PC-3 (cell line): ENCODE measurements at regions not wholly inside any gene's neighbourhood (a gene's known extent, or its start where the extent isn't known, plus 50 kb on each side); places are given as distances from the start of the nearest gene placed in this dataset.

Experiments
- ATAC-seq: fragments of 200-7000 bp; cut with Tn5 transposase; 2 replicates; pipeline ENCODE4 v1.9.1; 2020; ENCODE audit warnings: mild to moderate bottlenecking, moderate library complexity
- BruUV-seq: library from RNA; stranded (reverse); fragments of 400-500 nt; replicated peaks from 2 replicates; lab custom pipeline; 2021; lab: Mats Ljungman, UMichigan
- CTCF ChIA-PET: fragments of 300-600 bp; sonication (Branson Sonifier 250); formaldehyde crosslinking; loops from one replicate; lab custom pipeline; 2022; ENCODE audit warnings: antibody characterized with exemption; lab: Charles Lee
- POLR2A ChIA-PET: fragments of 300-600 bp; sonication (Branson Sonifier 250); formaldehyde crosslinking; loops from one replicate; lab custom pipeline; 2022; ENCODE audit warnings: antibody characterized with exemption; ENCODE audit not compliant: unreplicated experiment; lab: Charles Lee
- DNase-seq: peaks from one replicate; pipeline ENCODE4 v3.0.0-alpha.2; 2015
- H2AFZ ChIP-seq: fragments of 300-600 bp; sonication (generic); 2 replicates; pipeline ENCODE4 v1.6.0; 2016; ENCODE audit warnings: antibody characterized with exemption, low read length
- H3F3A ChIP-seq: fragments of 300-600 bp; sonication (generic); one replicate; pipeline ENCODE4 v1.6.0; 2017; ENCODE audit warnings: antibody characterized with exemption, low read length, control low read depth, mild to moderate bottlenecking; ENCODE audit not compliant: unreplicated experiment
- H3K27ac ChIP-seq: fragments of 300-600 bp; sonication (generic); 2 replicates; pipeline ENCODE4 v1.5.1; 2016; ENCODE audit warnings: mild to moderate bottlenecking, low read length
- H3K27me3 ChIP-seq: fragments of 300-600 bp; sonication (generic); 2 replicates; pipeline ENCODE4 v1.6.1; 2016; ENCODE audit warnings: low read length, mixed read lengths
- H3K36me3 ChIP-seq: fragments of 300-600 bp; sonication (generic); 2 replicates; pipeline ENCODE4 v1.6.1; 2016; ENCODE audit warnings: low read depth, mixed run types, low read length, mixed read lengths
- H3K4me1 ChIP-seq: fragments of 300-600 bp; sonication (generic); 2 replicates; pipeline ENCODE4 v1.5.1; 2016; ENCODE audit warnings: low read length; ENCODE audit not compliant: insufficient read depth
- H3K4me2 ChIP-seq: fragments of 300-600 bp; sonication (generic); 2 replicates; pipeline ENCODE4 v1.6.0; 2016; ENCODE audit warnings: low read length
- H3K4me3 ChIP-seq: fragments of 300-600 bp; sonication (generic); 2 replicates; pipeline ENCODE4 v1.5.1; 2016; ENCODE audit warnings: mild to moderate bottlenecking, low read length, mixed read lengths
- H3K79me2 ChIP-seq: fragments of 300-600 bp; sonication (generic); 2 replicates; pipeline ENCODE4 v1.6.1; 2017; ENCODE audit warnings: low read length, mixed read lengths
- H3K9ac ChIP-seq: fragments of 300-600 bp; sonication (generic); 2 replicates; pipeline ENCODE4 v1.6.0; 2016; ENCODE audit warnings: mild to moderate bottlenecking, low read length
- H3K9me2 ChIP-seq: fragments of 300-600 bp; sonication (generic); replicated peaks from 2 replicates; pipeline ENCODE4 v1.6.1; 2016; ENCODE audit warnings: mixed run types, low read length, mixed read lengths
- H3K9me3 ChIP-seq: fragments of 300-600 bp; sonication (generic); 2 replicates; pipeline ENCODE4 v1.6.1; 2016; ENCODE audit warnings: low read length, mixed read lengths
- H4K20me1 ChIP-seq: fragments of 300-600 bp; sonication (generic); 2 replicates; pipeline ENCODE4 v1.6.1; 2016; ENCODE audit warnings: low read length, mixed read lengths
- CTCF ChIP-seq: fragments of 300-600 bp; sonication (generic); conservative IDR thresholded peaks from 2 replicates; pipeline ENCODE4 v1.5.1; 2017; ENCODE audit warnings: antibody characterized with exemption, low read depth, mild to moderate bottlenecking, low read length
- EZH2 ChIP-seq: fragments of 300-600 bp; sonication (generic); IDR thresholded peaks from one replicate; pipeline ENCODE4 v1.6.1; 2017; ENCODE audit warnings: antibody characterized with exemption, mild to moderate bottlenecking, low read length; ENCODE audit not compliant: unreplicated experiment
- EZH2phosphoT487 ChIP-seq: fragments of 300-600 bp; sonication (generic); IDR thresholded peaks from 2 replicates; pipeline ENCODE4 v1.6.1; 2018; ENCODE audit warnings: mild to moderate bottlenecking, antibody characterized with exemption, low read length, borderline replicate concordance
- intact Hi-C: fragments of 100-400 bp; cut with micrococcal nuclease; formaldehyde crosslinking; loops from 2 replicates; pipeline ENCODE4 v1.9.0; 2023

GRCh38 chr2:168336786-168337388 lies 89.5 kb upstream of the STK39 start:
- Histone ChIP-seq H3K4me2 (peak overlapping the region; percentile 29; the same call in 1 of the 2 replicates), H3K9ac (no peak overlapping the region), H2AFZ (peak overlapping the region; percentile 61), H4K20me1 (no peaks in the 10 kb centered on the region), H3K9me2 (no peaks in the 10 kb centered on the region), H3K27me3 (no peaks in the 10 kb centered on the region), H3K4me1 (peaks cover 4% of the 10 kb centered on the region), H3K4me3 (no peak overlapping the region), H3K9me3 (no peaks in the 10 kb centered on the region), H3F3A (no peaks in the 10 kb centered on the region), H3K36me3 (no peaks in the 10 kb centered on the region), H3K27ac (no peak overlapping the region), H3K79me2 (no peaks in the 10 kb centered on the region)
- TF ChIP-seq CTCF (peak; percentile 89), EZH2phosphoT487 (no peak)
- DNase-seq: peak; percentile 92
- BruUV-seq: no TSS peak
- intact Hi-C loops: loop anchor here (2.0 to 5.0 kb wide), 3 partner anchors 84 to 220 kb away; no protein-coding TSS in a partner anchor
- ATAC-seq: peak; percentile 96
- ChIA-PET CTCF (interaction anchor here (0.6 to 1.1 kb wide), 11 partner anchors 18 to 1268 kb away, joined by 3 to 6 read pairs (median 3); partner anchors contain the start of gene STK39), POLR2A (interaction anchor here (0.7 kb wide), 1 partner anchor 147 kb away, joined by 3 read pairs; no protein-coding TSS in a partner anchor)

- Histone ChIP-seq H3K79me2 (no peaks in the 10 kb centered on the region), H4K20me1 (no peaks in the 10 kb centered on the region), H3K36me3 (no peaks in the 10 kb centered on the region), H3K27ac (no peak overlapping the region), H3K9me2 (no peaks in the 10 kb centered on the region), H3K9me3 (no peaks in the 10 kb centered on the region), H2AFZ (no peak overlapping the region), H3K27me3 (no peaks in the 10 kb centered on the region), H3K4me1 (peaks cover 5% of the 10 kb centered on the region), H3K9ac (no peak overlapping the region), H3K4me2 (no peak overlapping the region), H3F3A (no peaks in the 10 kb centered on the region), H3K4me3 (no peak overlapping the region)
- ATAC-seq (peak; percentile 29), DNase-seq (peak; percentile 40)
- intact Hi-C loops: loop anchor here (5.0 kb wide), 1 partner anchor 221 kb away; no protein-coding TSS in a partner anchor
- ChIA-PET POLR2A (no interaction called here), CTCF (no interaction called here)
- TF ChIP-seq EZH2phosphoT487 (no peak), EZH2 (no peak), CTCF (no peak)
- BruUV-seq: no TSS peak
These were observed 90.9 kb upstream of the STK39 start for GRCh38 chr2:168338292-168338691.

- DNase-seq (no peak), ATAC-seq (0 out of 2 replicates have a peak, but pooled peaks have one; percentile 21)
- CTCF ChIA-PET: no interaction called here
- no peak overlapping the region for H3K9ac ChIP-seq
- H3K4me3 ChIP-seq: no peak overlapping the region
- no peak overlapping the region for H2AFZ ChIP-seq
- intact Hi-C loops: loop anchor here (5.0 kb wide), 1 partner anchor 222 kb away; no protein-coding TSS in a partner anchor
- no peaks in the 10 kb centered on the region for H3K79me2 ChIP-seq
- H3K4me1 ChIP-seq: peaks cover 9% of the 10 kb centered on the region
- POLR2A ChIA-PET: no interaction called here
- H3F3A ChIP-seq: no peaks in the 10 kb centered on the region
- H3K27ac ChIP-seq: no peak overlapping the region
- no peak overlapping the region for H3K4me2 ChIP-seq
- TF ChIP-seq CTCF: no peak
- TF ChIP-seq EZH2: no peak
- TF ChIP-seq EZH2phosphoT487: no peak
- no TSS peak for BruUV-seq
- H3K9me3 ChIP-seq: no peaks in the 10 kb centered on the region
- H3K36me3 ChIP-seq: no peaks in the 10 kb centered on the region
- H4K20me1 ChIP-seq: no peaks in the 10 kb centered on the region
- no peaks in the 10 kb centered on the region for H3K27me3 ChIP-seq
- no peaks in the 10 kb centered on the region for H3K9me2 ChIP-seq
These were observed 91.5 kb upstream of the STK39 start for GRCh38 chr2:168338803-168339437.
